ENCODE measurements at regions not wholly inside any gene's neighbourhood (a gene's known extent, or its start where the extent isn't known, plus 50 kb on each side); places are given as distances from the start of the nearest gene placed in this dataset.
"Not testable (repeated sequence)": the region's sequence is repeated elsewhere in the genome, so short reads cannot be mapped to it uniquely, and the experiment has no call there.

- Mint-ChIP-seq H3K4me1 (ENCODE audit: insufficient read depth, unreplicated experiment) (no peaks in the 10 kb centered on the region), H3K27ac (ENCODE audit: low read depth, unreplicated experiment) (no peak overlapping the region), H3K36me3 (ENCODE audit: insufficient read depth, unreplicated experiment) (no peaks in the 10 kb centered on the region), H3K9me3 (ENCODE audit: unreplicated experiment) (no peaks in the 10 kb centered on the region), H3K27me3 (ENCODE audit: insufficient read depth, unreplicated experiment) (no peaks in the 10 kb centered on the region), H3K4me3 (ENCODE audit: unreplicated experiment) (no peak overlapping the region)
- ChIA-PET POLR2A (interaction anchor here (0.7 kb wide), 1 partner anchor 808 kb away, joined by 3 read pairs; no protein-coding TSS in a partner anchor), CTCF (interaction anchor here (0.9 kb wide), 1 partner anchor 217 kb away, joined by 3 read pairs; no protein-coding TSS in a partner anchor)
- intact Hi-C loops (cut with micrococcal nuclease): no loop called here
- DNase-seq (ENCODE audit: unreplicated experiment): no peak
- no TSS peak for BruUV-seq (replicated peaks)
- TF ChIP-seq CTCF (IDR thresholded peaks at IDR 0.05; ENCODE audit: unreplicated experiment): no peak
These were observed 124.9 kb upstream of the GRIA1 start for GRCh38 chr5:153365547-153365946.

DNA sequence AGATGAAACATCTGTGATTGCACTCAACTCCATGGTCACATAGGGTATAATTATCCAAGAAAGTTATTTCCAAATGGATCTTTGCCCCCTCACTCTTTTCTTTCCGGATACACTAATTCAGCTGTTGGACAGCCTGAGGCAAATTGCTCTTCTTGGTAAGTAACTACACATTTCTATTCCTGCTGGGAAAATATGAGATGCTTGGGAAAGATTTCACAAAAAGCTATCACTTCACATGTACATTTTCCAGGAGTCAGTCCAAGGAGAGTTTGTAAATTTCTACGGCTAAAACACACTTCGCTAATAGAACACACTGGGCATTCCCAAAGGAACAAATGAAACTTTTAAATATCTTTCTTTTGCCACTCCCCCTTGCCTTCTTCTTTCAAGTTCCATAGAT is 123.0 kb upstream of the GRIA1 start:
- intact Hi-C loops (cut with micrococcal nuclease): no loop called here

DNA sequence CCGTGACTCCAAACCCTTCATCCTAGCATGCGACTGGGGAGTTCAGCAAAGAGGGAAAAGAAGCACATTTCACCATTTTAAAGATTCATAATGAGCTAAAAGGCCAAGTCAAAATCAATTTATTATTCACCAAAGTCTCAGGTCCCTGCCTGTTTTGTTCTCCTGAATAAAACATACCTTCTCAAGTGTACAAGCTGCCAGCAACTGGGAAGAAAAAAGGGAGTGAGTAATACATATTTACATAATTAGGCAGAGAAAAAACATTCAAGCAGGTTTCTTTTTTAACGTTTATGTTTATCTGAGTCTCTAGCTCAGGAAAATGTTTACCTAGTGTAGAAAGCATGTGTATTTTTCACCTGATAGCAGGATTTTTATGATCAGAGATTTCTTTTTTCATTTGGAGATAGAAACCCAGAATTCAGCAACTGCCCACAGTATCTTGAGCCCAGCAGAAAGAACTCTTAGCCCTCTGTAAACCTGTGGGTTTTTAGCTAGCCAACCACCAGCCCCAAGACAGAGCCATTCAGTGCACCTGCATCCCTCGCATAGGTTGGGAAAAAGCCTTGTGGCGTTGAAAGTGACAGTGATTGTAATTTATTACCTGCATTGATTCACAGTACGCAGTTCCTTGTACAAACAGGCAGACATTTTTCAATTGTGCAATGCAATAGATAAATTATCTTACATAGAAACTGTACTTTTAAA is 117.9 kb upstream of the GRIA1 start:
- Mint-ChIP-seq H3K27ac (ENCODE audit: low read depth, unreplicated experiment) (no peak overlapping the region), H3K4me3 (ENCODE audit: unreplicated experiment) (no peak overlapping the region), H3K4me1 (ENCODE audit: insufficient read depth, unreplicated experiment) (no peaks in the 10 kb centered on the region), H3K27me3 (ENCODE audit: insufficient read depth, unreplicated experiment) (no peaks in the 10 kb centered on the region), H3K9me3 (ENCODE audit: unreplicated experiment) (no peaks in the 10 kb centered on the region), H3K36me3 (ENCODE audit: insufficient read depth, unreplicated experiment) (no peaks in the 10 kb centered on the region)
- CTCF ChIA-PET: interaction anchor here (0.5 to 1.5 kb wide), 2 partner anchors 191 to 224 kb away, joined by 3 to 4 read pairs; no protein-coding TSS in a partner anchor
- no peak for TF ChIP-seq CTCF (IDR thresholded peaks at IDR 0.05; ENCODE audit: unreplicated experiment)
- DNase-seq (ENCODE audit: unreplicated experiment): no peak
- BruUV-seq (replicated peaks): no TSS peak
- intact Hi-C loops (cut with micrococcal nuclease): no loop called here
- POLR2A ChIA-PET: interaction anchor here (0.6 to 1.2 kb wide), 2 partner anchors 10 to 18 kb away, joined by 3 to 5 read pairs; no protein-coding TSS in a partner anchor

More for the DNA sequence above, 123.0 kb upstream of the GRIA1 start:
- POLR2A ChIA-PET: no interaction called here
- no TSS peak for BruUV-seq (replicated peaks)
- Mint-ChIP-seq H3K36me3 (ENCODE audit: insufficient read depth, unreplicated experiment) (no peaks in the 10 kb centered on the region), H3K4me3 (ENCODE audit: unreplicated experiment) (no peak overlapping the region), H3K27ac (ENCODE audit: low read depth, unreplicated experiment) (no peak overlapping the region), H3K9me3 (ENCODE audit: unreplicated experiment) (no peaks in the 10 kb centered on the region), H3K27me3 (ENCODE audit: insufficient read depth, unreplicated experiment) (no peaks in the 10 kb centered on the region), H3K4me1 (ENCODE audit: insufficient read depth, unreplicated experiment) (no peaks in the 10 kb centered on the region)
- CTCF ChIA-PET: interaction anchor here (0.5 kb wide), 1 partner anchor 819 kb away, joined by 3 read pairs; no protein-coding TSS in a partner anchor
- no peak for TF ChIP-seq CTCF (IDR thresholded peaks at IDR 0.05; ENCODE audit: unreplicated experiment)
- no peak for DNase-seq (ENCODE audit: unreplicated experiment)

GRCh38 chr5:153373130-153373498 is 117.4 kb upstream of the GRIA1 start:
- no peak overlapping the region for H3K4me3 Mint-ChIP-seq (ENCODE audit: unreplicated experiment)
- CTCF ChIA-PET: interaction anchor here (0.7 kb wide), 2 partner anchors 22 to 765 kb away, joined by 3 read pairs; no protein-coding TSS in a partner anchor
- H3K27ac Mint-ChIP-seq (ENCODE audit: low read depth, unreplicated experiment): no peak overlapping the region
- no peaks in the 10 kb centered on the region for H3K36me3 Mint-ChIP-seq (ENCODE audit: insufficient read depth, unreplicated experiment)
- no peaks in the 10 kb centered on the region for H3K4me1 Mint-ChIP-seq (ENCODE audit: insufficient read depth, unreplicated experiment)
- TF ChIP-seq CTCF (IDR thresholded peaks at IDR 0.05; ENCODE audit: unreplicated experiment): no peak
- no peak for DNase-seq (ENCODE audit: unreplicated experiment)
- BruUV-seq (replicated peaks): no TSS peak
- POLR2A ChIA-PET: interaction anchor here (0.6 to 0.7 kb wide), 2 partner anchors 19 to 803 kb away, joined by 3 read pairs; no protein-coding TSS in a partner anchor
- intact Hi-C loops (cut with micrococcal nuclease): no loop called here
- H3K27me3 Mint-ChIP-seq (ENCODE audit: insufficient read depth, unreplicated experiment): no peaks in the 10 kb centered on the region
- no peaks in the 10 kb centered on the region for H3K9me3 Mint-ChIP-seq (ENCODE audit: unreplicated experiment)

- H3K4me3 Mint-ChIP-seq (ENCODE audit: unreplicated experiment); H3K27me3 Mint-ChIP-seq (ENCODE audit: insufficient read depth, unreplicated experiment); DNase-seq (ENCODE audit: unreplicated experiment); intact Hi-C loops (cut with micrococcal nuclease); H3K27ac Mint-ChIP-seq (ENCODE audit: low read depth, unreplicated experiment); H3K9me3 Mint-ChIP-seq (ENCODE audit: unreplicated experiment); H3K36me3 Mint-ChIP-seq (ENCODE audit: insufficient read depth, unreplicated experiment); BruUV-seq (replicated peaks); H3K4me1 Mint-ChIP-seq (ENCODE audit: insufficient read depth, unreplicated experiment); POLR2A ChIA-PET: not testable (repeated sequence)
- CTCF ChIA-PET: interaction anchor here (0.9 to 1.4 kb wide), 2 partner anchors 8 to 583 kb away, joined by 3 read pairs; no protein-coding TSS in a partner anchor
These were observed 108.8 kb upstream of the GRIA1 start for GRCh38 chr5:153381630-153382029.
